ENCODE measurements at regions not wholly inside any gene's neighbourhood (a gene's known extent, or its start where the extent isn't known, plus 50 kb on each side); places are given as distances from the start of the nearest gene placed in this dataset.
A peak's percentile ranks its signal among the peaks of the same experiment; 100 is the strongest.

- Mint-ChIP-seq H3K27me3 (peaks cover 8% of the 10 kb centered on the region), H3K4me3 (no peak overlapping the region), H3K27ac (no peak overlapping the region), H3K9me3 (no peaks in the 10 kb centered on the region), H3K4me1 (peaks cover 6% of the 10 kb centered on the region), H3K36me3 (no peaks in the 10 kb centered on the region)
- POLR2A ChIA-PET, result no interaction called here
- ATAC-seq (ENCODE audit: low read depth) (no peak), DNase-seq (no peak)
These were observed 164.1 kb upstream of the SYNDIG1 start for GRCh38 chr20:24305371-24305770.

- H3K27me3 Mint-ChIP-seq, result peaks cover 9% of the 10 kb centered on the region
- H3K9me3 Mint-ChIP-seq, result no peaks in the 10 kb centered on the region
- ATAC-seq (ENCODE audit: low read depth) (no peak), DNase-seq (no peak)
- H3K27ac Mint-ChIP-seq, result no peak overlapping the region
- H3K4me1 Mint-ChIP-seq, result peaks cover 6% of the 10 kb centered on the region
- POLR2A ChIA-PET, result no interaction called here
- no peaks in the 10 kb centered on the region for H3K36me3 Mint-ChIP-seq
- no peak overlapping the region for H3K4me3 Mint-ChIP-seq
These were observed 165.1 kb upstream of the SYNDIG1 start for GRCh38 chr20:24304291-24304690.

- POLR2A ChIA-PET, result no interaction called here
- H3K4me3 Mint-ChIP-seq, result no peak overlapping the region
- H3K27me3 Mint-ChIP-seq, result peaks cover 9% of the 10 kb centered on the region
- no peaks in the 10 kb centered on the region for H3K36me3 Mint-ChIP-seq
- peaks cover 6% of the 10 kb centered on the region for H3K4me1 Mint-ChIP-seq
- DNase-seq (no peak), ATAC-seq (ENCODE audit: low read depth) (no peak)
- peaks cover under 1% of the 10 kb centered on the region for H3K9me3 Mint-ChIP-seq
- H3K27ac Mint-ChIP-seq, result no peak overlapping the region
These were observed 165.8 kb upstream of the SYNDIG1 start for GRCh38 chr20:24303393-24304170.

- Mint-ChIP-seq H3K4me1 (no peaks in the 10 kb centered on the region), H3K9me3 (peaks cover 4% of the 10 kb centered on the region), H3K27ac (no peak overlapping the region), H3K27me3 (peaks cover 6% of the 10 kb centered on the region), H3K36me3 (no peaks in the 10 kb centered on the region), H3K4me3 (no peak overlapping the region)
- DNase-seq (no peak), ATAC-seq (ENCODE audit: low read depth) (no peak)
- POLR2A ChIA-PET, result no interaction called here
These were observed 171.4 kb upstream of the SYNDIG1 start for GRCh38 chr20:24297993-24298392.

GRCh38 chr20:24296477-24297261 is 172.8 kb upstream of the SYNDIG1 start:
- H3K4me3 Mint-ChIP-seq, result no peak overlapping the region
- ATAC-seq (ENCODE audit: low read depth) (no peak), DNase-seq (no peak)
- no peak overlapping the region for H3K27ac Mint-ChIP-seq
- H3K9me3 Mint-ChIP-seq, result peaks cover 5% of the 10 kb centered on the region
- peaks cover 6% of the 10 kb centered on the region for H3K27me3 Mint-ChIP-seq
- peaks cover under 1% of the 10 kb centered on the region for H3K36me3 Mint-ChIP-seq
- POLR2A ChIA-PET, result no interaction called here
- H3K4me1 Mint-ChIP-seq, result peaks cover under 1% of the 10 kb centered on the region

GRCh38 chr20:24291014-24291413 is 178.4 kb upstream of the SYNDIG1 start:
- H3K27me3 Mint-ChIP-seq, result no peaks in the 10 kb centered on the region
- peak overlapping the region; percentile 94 for H3K27ac Mint-ChIP-seq
- peaks cover 12% of the 10 kb centered on the region for H3K36me3 Mint-ChIP-seq
- H3K4me3 Mint-ChIP-seq, result no peak overlapping the region
- ATAC-seq (ENCODE audit: low read depth), result no peak
- peaks cover 12% of the 10 kb centered on the region for H3K9me3 Mint-ChIP-seq
- no peak for DNase-seq
- POLR2A ChIA-PET, result no interaction called here
- H3K4me1 Mint-ChIP-seq, result peaks cover 27% of the 10 kb centered on the region

GRCh38 chr20:24289737-24290481 is 179.5 kb upstream of the SYNDIG1 start:
- peaks cover 27% of the 10 kb centered on the region for H3K4me1 Mint-ChIP-seq
- peaks cover 12% of the 10 kb centered on the region for H3K9me3 Mint-ChIP-seq
- DNase-seq, result peak; percentile 59
- peak; percentile 85 for ATAC-seq (ENCODE audit: low read depth)
- peaks cover 12% of the 10 kb centered on the region for H3K36me3 Mint-ChIP-seq
- H3K4me3 Mint-ChIP-seq, result peak overlapping the region; percentile 76
- H3K27me3 Mint-ChIP-seq, result no peaks in the 10 kb centered on the region
- peak overlapping the region; percentile 94 for H3K27ac Mint-ChIP-seq
- POLR2A ChIA-PET, result interaction anchor here (0.7 to 1.0 kb wide), 3 partner anchors 11 to 659 kb away, joined by 3 read pairs; partner anchors contain the start of gene CST7

GRCh38 chr20:24283186-24283585 is 186.2 kb upstream of the SYNDIG1 start:
- Mint-ChIP-seq H3K4me3 (no peak overlapping the region), H3K27ac (no peak overlapping the region), H3K4me1 (peaks cover 2% of the 10 kb centered on the region), H3K9me3 (peaks cover 11% of the 10 kb centered on the region), H3K27me3 (peaks cover 2% of the 10 kb centered on the region), H3K36me3 (peaks cover 7% of the 10 kb centered on the region)
- ATAC-seq (ENCODE audit: low read depth), result no peak
- POLR2A ChIA-PET, result no interaction called here
- DNase-seq, result no peak

GRCh38 chr20:24277196-24277595 is 192.2 kb upstream of the SYNDIG1 start:
- POLR2A ChIA-PET, result no interaction called here
- H3K4me3 Mint-ChIP-seq, result no peak overlapping the region
- no peak for DNase-seq
- H3K4me1 Mint-ChIP-seq, result peaks cover 21% of the 10 kb centered on the region
- H3K36me3 Mint-ChIP-seq, result peaks cover 8% of the 10 kb centered on the region
- H3K9me3 Mint-ChIP-seq, result peaks cover 16% of the 10 kb centered on the region
- ATAC-seq (ENCODE audit: low read depth), result no peak
- H3K27ac Mint-ChIP-seq, result no peak overlapping the region
- H3K27me3 Mint-ChIP-seq, result peaks cover 16% of the 10 kb centered on the region

- H3K27me3 Mint-ChIP-seq, result peaks cover 16% of the 10 kb centered on the region
- peaks cover 18% of the 10 kb centered on the region for H3K9me3 Mint-ChIP-seq
- ATAC-seq (ENCODE audit: low read depth), result no peak
- H3K36me3 Mint-ChIP-seq, result peaks cover 10% of the 10 kb centered on the region
- peaks cover 22% of the 10 kb centered on the region for H3K4me1 Mint-ChIP-seq
- no peak for DNase-seq
- no peak overlapping the region for H3K4me3 Mint-ChIP-seq
- no peak overlapping the region for H3K27ac Mint-ChIP-seq
- POLR2A ChIA-PET, result no interaction called here
These were observed 193.3 kb upstream of the SYNDIG1 start for GRCh38 chr20:24275946-24276705.

GRCh38 chr20:24273251-24273650 is 196.2 kb upstream of the SYNDIG1 start:
- Mint-ChIP-seq H3K36me3 (peaks cover 10% of the 10 kb centered on the region), H3K27ac (no peak overlapping the region), H3K4me1 (peaks cover 23% of the 10 kb centered on the region), H3K4me3 (no peak overlapping the region), H3K9me3 (peaks cover 20% of the 10 kb centered on the region), H3K27me3 (peaks cover 19% of the 10 kb centered on the region)
- ATAC-seq (ENCODE audit: low read depth), result no peak
- DNase-seq, result no peak
- POLR2A ChIA-PET, result no interaction called here

- Mint-ChIP-seq H3K9me3 (no peaks in the 10 kb centered on the region), H3K27ac (no peak overlapping the region), H3K4me1 (no peaks in the 10 kb centered on the region), H3K4me3 (no peak overlapping the region), H3K27me3 (peaks cover 7% of the 10 kb centered on the region), H3K36me3 (no peaks in the 10 kb centered on the region)
- POLR2A ChIA-PET, result no interaction called here
- no peak for DNase-seq
- no peak for ATAC-seq (ENCODE audit: low read depth)
These were observed 208.1 kb upstream of the SYNDIG1 start for GRCh38 chr20:24261351-24261750.

- no peaks in the 10 kb centered on the region for H3K27me3 Mint-ChIP-seq
- H3K4me3 Mint-ChIP-seq, result no peak overlapping the region
- H3K4me1 Mint-ChIP-seq, result no peaks in the 10 kb centered on the region
- no peak for ATAC-seq (ENCODE audit: low read depth)
- no peak for DNase-seq
- H3K9me3 Mint-ChIP-seq, result no peaks in the 10 kb centered on the region
- no peaks in the 10 kb centered on the region for H3K36me3 Mint-ChIP-seq
- POLR2A ChIA-PET, result no interaction called here
- no peak overlapping the region for H3K27ac Mint-ChIP-seq
These were observed 212.3 kb upstream of the SYNDIG1 start for GRCh38 chr20:24257171-24257570.
